ENCODE measurements at regions not wholly inside any gene's neighbourhood (a gene's known extent, or its start where the extent isn't known, plus 50 kb on each side); places are given as distances from the start of the nearest gene placed in this dataset.
"Not testable (repeated sequence)": the region's sequence is repeated elsewhere in the genome, so short reads cannot be mapped to it uniquely, and the experiment has no call there.

- DNase-seq = no peak
These were observed 320.6 kb downstream of the ETAA1 start for GRCh38 chr2:67717692-67718091.

- no peak for DNase-seq
These were observed 322.2 kb downstream of the ETAA1 start for GRCh38 chr2:67719351-67719750.

GRCh38 chr2:67721516-67721915 is 324.4 kb downstream of the ETAA1 start:
- no peak for DNase-seq

GRCh38 chr2:67724261-67724660 is 327.1 kb downstream of the ETAA1 start:
- DNase-seq = no peak

GRCh38 chr2:67725731-67726130 is 328.6 kb downstream of the ETAA1 start:
- no peak for DNase-seq

GRCh38 chr2:67726416-67726815 is 329.3 kb downstream of the ETAA1 start:
- no peak for DNase-seq

- DNase-seq = no peak
These were observed 330.0 kb downstream of the ETAA1 start for GRCh38 chr2:67727131-67727530.

GRCh38 chr2:67727623-67728022 is 330.5 kb downstream of the ETAA1 start:
- DNase-seq = no peak

GRCh38 chr2:67729474-67729873 is 332.3 kb downstream of the ETAA1 start:
- DNase-seq = no peak

- peak; percentile 56 for DNase-seq
These were observed 329.3 kb downstream of the C1D start for GRCh38 chr2:67733517-67733916.

GRCh38 chr2:67752199-67752598 is 310.6 kb downstream of the C1D start:
- no peak for DNase-seq

GRCh38 chr2:67752969-67753368 is 309.8 kb downstream of the C1D start:
- no peak for DNase-seq

- DNase-seq = peak; percentile 24
These were observed 307.5 kb downstream of the C1D start for GRCh38 chr2:67755156-67755882.

- DNase-seq = no peak
These were observed 301.8 kb downstream of the C1D start for GRCh38 chr2:67760995-67761394.

GRCh38 chr2:67771380-67771779 is 291.4 kb downstream of the C1D start:
- no peak for DNase-seq

- DNase-seq = peak; percentile 59
These were observed 290.3 kb downstream of the C1D start for GRCh38 chr2:67772216-67773170.

- no peak for DNase-seq
These were observed 289.0 kb downstream of the C1D start for GRCh38 chr2:67773851-67774250.

GRCh38 chr2:67776276-67776675 is 286.5 kb downstream of the C1D start:
- no peak for DNase-seq

- DNase-seq = peak; percentile 22
These were observed 285.8 kb downstream of the C1D start for GRCh38 chr2:67777010-67777409.

GRCh38 chr2:67777836-67778429 is 284.9 kb downstream of the C1D start:
- no peak for DNase-seq

- DNase-seq = not testable (repeated sequence)
These were observed 282.0 kb downstream of the C1D start for GRCh38 chr2:67780841-67781240.

GRCh38 chr2:67782443-67782842 is 280.4 kb downstream of the C1D start:
- DNase-seq = no peak

- DNase-seq = no peak
These were observed 279.8 kb downstream of the C1D start for GRCh38 chr2:67783026-67783425.

GRCh38 chr2:67790622-67791021 is 272.2 kb downstream of the C1D start:
- DNase-seq = no peak
